ENCODE measurements at regions not wholly inside any gene's neighbourhood (a gene's known extent, or its start where the extent isn't known, plus 50 kb on each side); places are given as distances from the start of the nearest gene placed in this dataset.

- no peak for DNase-seq (ENCODE audit: low spot score)
These were observed 142.3 kb downstream of the IRF8 start for GRCh38 chr16:86041215-86041614.

GRCh38 chr16:86041807-86042206, 142.8 kb downstream of the IRF8 start:
- no peak for DNase-seq (ENCODE audit: low spot score)

GRCh38 chr16:86042393-86042792, 143.4 kb downstream of the IRF8 start:
- DNase-seq (ENCODE audit: low spot score), result no peak

GRCh38 chr16:86042996-86043725, 144.2 kb downstream of the IRF8 start:
- DNase-seq (ENCODE audit: low spot score), result no peak

GRCh38 chr16:86044241-86044671, 145.3 kb downstream of the IRF8 start:
- DNase-seq (ENCODE audit: low spot score), result peak; percentile 2

GRCh38 chr16:86044881-86045590, 146.1 kb downstream of the IRF8 start:
- peak; percentile 37 for DNase-seq (ENCODE audit: low spot score)

GRCh38 chr16:86045591-86045971, 146.6 kb downstream of the IRF8 start:
- no peak for DNase-seq (ENCODE audit: low spot score)

- DNase-seq (ENCODE audit: low spot score), result no peak
These were observed 147.1 kb downstream of the IRF8 start for GRCh38 chr16:86046026-86046425.

- DNase-seq (ENCODE audit: low spot score), result no peak
These were observed 147.8 kb downstream of the IRF8 start for GRCh38 chr16:86046667-86047270.

- DNase-seq (ENCODE audit: low spot score), result no peak
These were observed 149.3 kb downstream of the IRF8 start for GRCh38 chr16:86048221-86048620.

- no peak for DNase-seq (ENCODE audit: low spot score)
These were observed 150.1 kb downstream of the IRF8 start for GRCh38 chr16:86048882-86049585.

- DNase-seq (ENCODE audit: low spot score), result no peak
These were observed 150.7 kb downstream of the IRF8 start for GRCh38 chr16:86049641-86050040.

- no peak for DNase-seq (ENCODE audit: low spot score)
These were observed 151.1 kb downstream of the IRF8 start for GRCh38 chr16:86050111-86050510.

GRCh38 chr16:86050591-86051367, 151.8 kb downstream of the IRF8 start:
- no peak for DNase-seq (ENCODE audit: low spot score)

- DNase-seq (ENCODE audit: low spot score), result no peak
These were observed 152.6 kb downstream of the IRF8 start for GRCh38 chr16:86051368-86052114.

GRCh38 chr16:86052115-86052670, 153.2 kb downstream of the IRF8 start:
- no peak for DNase-seq (ENCODE audit: low spot score)

- DNase-seq (ENCODE audit: low spot score), result no peak
These were observed 154.0 kb downstream of the IRF8 start for GRCh38 chr16:86052926-86053325.

- DNase-seq (ENCODE audit: low spot score), result no peak
These were observed 160.6 kb downstream of the IRF8 start for GRCh38 chr16:86059253-86060171.

Data from CD4-positive, alpha-beta T cell treated with Interleukin-2 at 100 ng/mL for 4 hours (primary cell).